ENCODE measurements at regions not wholly inside any gene's neighbourhood (a gene's known extent, or its start where the extent isn't known, plus 50 kb on each side); places are given as distances from the start of the nearest gene placed in this dataset.

GRCh38 chr3:31244929-31245817 lies 287.6 kb upstream of the STT3B start:
- Mint-ChIP-seq H3K4me1 (peaks cover 25% of the 10 kb centered on the region), H3K27ac (peak overlapping the region; percentile 23), H3K9me3 (no peaks in the 10 kb centered on the region), H3K27me3 (ENCODE audit: low read depth) (no peaks in the 10 kb centered on the region), H3K4me3 (no peak overlapping the region), H3K36me3 (no peaks in the 10 kb centered on the region)
- no peak for DNase-seq (ENCODE audit: low spot score in 2 of 2, unreplicated experiment in 2 of 2)
- TF ChIP-seq CTCF (IDR thresholded peaks at IDR 0.05; ENCODE audit: unreplicated experiment): no peak

GRCh38 chr3:31246293-31247062 lies 286.2 kb upstream of the STT3B start:
- peaks cover 5% of the 10 kb centered on the region for H3K9me3 Mint-ChIP-seq
- H3K27me3 Mint-ChIP-seq (ENCODE audit: low read depth): no peaks in the 10 kb centered on the region
- peaks cover 25% of the 10 kb centered on the region for H3K4me1 Mint-ChIP-seq
- no peak overlapping the region for H3K27ac Mint-ChIP-seq
- DNase-seq (ENCODE audit: low spot score in 2 of 2, unreplicated experiment in 2 of 2): no peak
- no peaks in the 10 kb centered on the region for H3K36me3 Mint-ChIP-seq
- no peak for TF ChIP-seq CTCF (IDR thresholded peaks at IDR 0.05; ENCODE audit: unreplicated experiment)
- H3K4me3 Mint-ChIP-seq: no peak overlapping the region

GRCh38 chr3:31247063-31247447 lies 285.7 kb upstream of the STT3B start:
- no peak for TF ChIP-seq CTCF (IDR thresholded peaks at IDR 0.05; ENCODE audit: unreplicated experiment)
- Mint-ChIP-seq H3K9me3 (peaks cover 8% of the 10 kb centered on the region), H3K36me3 (no peaks in the 10 kb centered on the region), H3K4me1 (peaks cover 25% of the 10 kb centered on the region), H3K4me3 (no peak overlapping the region), H3K27ac (peak overlapping the region; percentile 10), H3K27me3 (ENCODE audit: low read depth) (no peaks in the 10 kb centered on the region)
- DNase-seq (ENCODE audit: low spot score in 2 of 2, unreplicated experiment in 2 of 2): no peak

GRCh38 chr3:31247850-31248562 lies 284.7 kb upstream of the STT3B start:
- no peak for TF ChIP-seq CTCF (IDR thresholded peaks at IDR 0.05; ENCODE audit: unreplicated experiment)
- no peak overlapping the region for H3K27ac Mint-ChIP-seq
- DNase-seq (ENCODE audit: low spot score in 2 of 2, unreplicated experiment in 2 of 2): no peak

GRCh38 chr3:31248563-31248992 lies 284.1 kb upstream of the STT3B start:
- no peak overlapping the region for H3K27ac Mint-ChIP-seq
- peaks cover 14% of the 10 kb centered on the region for H3K9me3 Mint-ChIP-seq
- H3K4me3 Mint-ChIP-seq: no peak overlapping the region
- DNase-seq (ENCODE audit: low spot score in 2 of 2, unreplicated experiment in 2 of 2): no peak
- no peak for TF ChIP-seq CTCF (IDR thresholded peaks at IDR 0.05; ENCODE audit: unreplicated experiment)
- H3K36me3 Mint-ChIP-seq: no peaks in the 10 kb centered on the region
- H3K27me3 Mint-ChIP-seq (ENCODE audit: low read depth): no peaks in the 10 kb centered on the region
- peaks cover 25% of the 10 kb centered on the region for H3K4me1 Mint-ChIP-seq

More at GRCh38 chr3:31247850-31248562, 284.7 kb upstream of the STT3B start:
- Mint-ChIP-seq H3K4me3 (no peak overlapping the region), H3K9me3 (peaks cover 12% of the 10 kb centered on the region), H3K36me3 (no peaks in the 10 kb centered on the region), H3K27me3 (ENCODE audit: low read depth) (no peaks in the 10 kb centered on the region), H3K4me1 (peaks cover 25% of the 10 kb centered on the region)
